Inflammatory macrophage (primary cell): ENCODE measurements at regions not wholly inside any gene's neighbourhood (a gene's known extent, or its start where the extent isn't known, plus 50 kb on each side); places are given as distances from the start of the nearest gene placed in this dataset.
"Not testable (repeated sequence)": the region's sequence is repeated elsewhere in the genome, so short reads cannot be mapped to it uniquely, and the experiment has no call there.

Source experiments
- DNase-seq, 2 donors: peaks; one replicate each; pipeline ENCODE4 v3.0.0-alpha.2; 2020 to 2022

DNA sequence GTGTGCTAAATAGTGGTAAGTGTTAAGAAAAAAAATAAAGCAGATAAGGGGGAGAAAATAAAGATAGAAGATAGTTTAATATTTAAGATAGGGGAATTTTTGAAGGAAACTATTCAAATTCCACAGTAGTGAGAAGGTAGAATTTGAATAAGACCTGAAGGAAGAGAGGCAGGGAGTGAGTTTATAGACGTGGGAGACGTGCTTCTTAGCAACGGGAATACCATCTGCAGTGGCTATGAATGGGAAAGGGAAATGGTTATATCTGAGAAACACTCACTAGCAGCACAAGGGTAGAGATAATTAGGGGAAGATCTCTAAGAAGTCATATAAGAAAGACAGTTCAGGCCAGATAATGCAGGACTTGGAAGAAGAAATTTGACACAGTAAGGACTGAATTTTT, 854.5 kb upstream of the EPHA5 start:
- no peak for DNase-seq

DNA sequence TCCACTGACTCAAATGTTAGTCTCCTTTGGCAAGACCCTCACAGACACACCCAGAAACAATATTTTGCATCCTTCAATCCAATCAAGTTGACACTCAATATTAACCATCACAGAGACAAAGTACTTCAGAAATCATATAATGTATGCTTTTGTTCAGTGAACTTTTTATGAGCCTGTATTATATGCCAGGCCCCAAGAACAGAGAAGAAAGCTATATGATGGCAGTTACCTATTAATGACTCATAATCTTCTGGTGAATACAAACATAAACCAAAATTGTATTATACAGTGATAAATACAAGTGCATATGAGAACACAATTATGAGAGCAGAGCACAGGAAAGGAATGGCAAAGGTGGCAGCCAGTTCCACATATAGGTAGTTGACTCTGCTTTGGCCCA, 852.0 kb upstream of the EPHA5 start:
- no peak for DNase-seq

DNA sequence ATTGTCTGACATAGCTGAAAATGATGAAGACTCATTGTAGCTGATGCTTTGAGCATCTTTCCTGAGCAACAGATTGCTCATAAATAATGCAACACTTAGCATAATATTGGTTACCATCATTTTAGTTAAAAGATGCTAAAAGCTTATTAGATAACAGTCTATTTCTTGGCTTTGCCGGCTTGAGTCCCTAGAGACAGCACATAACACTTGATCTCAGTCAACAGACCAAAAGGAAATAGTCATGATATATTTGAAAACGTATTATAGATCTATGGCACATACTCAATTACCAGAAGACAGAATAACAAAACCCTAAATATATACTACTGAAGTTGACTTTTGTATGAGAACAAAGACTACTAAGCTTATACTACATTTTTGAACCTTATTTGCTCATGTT, 846.7 kb upstream of the EPHA5 start:
- DNase-seq, result no peak

DNA sequence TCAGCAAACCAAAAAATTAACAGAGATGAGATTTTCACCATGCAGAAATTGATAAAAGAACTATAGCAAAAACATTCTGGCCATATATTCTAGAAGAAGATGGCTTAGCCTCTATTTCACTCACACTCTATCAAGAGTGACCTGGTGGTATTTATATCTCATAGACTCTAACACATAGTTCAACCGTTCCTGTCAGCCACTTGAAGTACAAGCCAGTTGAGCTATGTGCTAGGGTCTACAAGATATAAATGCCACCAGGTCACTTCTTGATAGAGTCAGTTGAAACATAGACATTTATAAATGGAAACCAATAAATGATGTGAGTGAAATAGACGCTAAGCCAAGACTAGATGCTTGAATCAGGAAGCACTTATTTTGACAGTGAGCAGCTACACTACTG, 836.7 kb upstream of the EPHA5 start:
- no peak for DNase-seq

GRCh38 chr4:66501997-66502396, 831.7 kb upstream of the EPHA5 start:
- DNase-seq, result no peak

- DNase-seq, result no peak
These were observed 820.4 kb upstream of the EPHA5 start for GRCh38 chr4:66490729-66491128.

DNA sequence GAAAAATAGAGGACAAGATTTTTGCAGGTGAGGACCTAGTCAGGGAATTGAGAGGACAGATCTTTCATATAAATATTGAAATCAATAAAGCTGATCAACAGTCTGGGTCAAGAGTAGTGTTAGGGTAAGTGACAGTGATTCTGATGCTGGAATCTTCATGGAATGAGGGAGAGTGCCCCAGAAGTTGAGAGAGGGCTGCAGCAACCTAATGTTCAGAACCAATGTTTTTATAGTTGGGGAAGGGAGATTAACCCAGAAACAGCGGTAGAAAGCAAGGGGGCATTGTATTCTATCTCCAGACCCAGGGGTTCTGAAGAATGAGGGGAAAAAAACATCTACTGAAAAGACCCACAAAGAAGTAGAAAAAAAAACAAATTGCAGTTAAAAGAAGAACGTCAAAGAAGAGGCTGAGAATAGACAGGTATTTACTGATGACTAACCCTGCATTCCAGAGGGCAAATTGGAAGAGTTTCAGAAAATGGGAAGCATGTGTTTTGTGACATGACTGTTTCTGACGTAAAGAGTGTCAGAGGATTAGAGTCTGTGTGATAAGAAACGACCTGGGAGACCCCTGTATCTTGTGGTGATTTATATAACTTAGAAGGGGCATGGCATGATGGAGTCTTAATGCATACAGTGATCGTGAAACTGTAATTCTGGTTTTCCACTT, 819.6 kb upstream of the EPHA5 start:
- no peak for DNase-seq

DNA sequence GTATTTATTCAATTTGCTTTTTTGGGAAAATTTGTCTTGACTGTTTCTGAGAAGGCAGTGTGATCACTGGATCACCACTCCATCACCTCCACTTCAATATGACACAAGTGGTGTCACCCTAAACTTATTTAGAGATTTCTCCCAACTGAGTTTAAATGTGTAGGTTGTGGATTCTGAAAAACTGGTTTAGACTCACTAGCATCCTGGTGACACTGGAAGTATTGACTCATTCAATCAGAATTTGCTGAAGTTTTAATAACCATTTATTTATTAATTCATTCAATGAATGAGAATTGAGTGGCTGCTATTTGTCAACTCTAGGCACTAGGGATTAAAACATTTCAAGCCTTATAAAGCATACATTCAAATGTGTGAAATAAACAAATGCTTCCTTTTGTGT, 819.1 kb upstream of the EPHA5 start:
- no peak for DNase-seq

DNA sequence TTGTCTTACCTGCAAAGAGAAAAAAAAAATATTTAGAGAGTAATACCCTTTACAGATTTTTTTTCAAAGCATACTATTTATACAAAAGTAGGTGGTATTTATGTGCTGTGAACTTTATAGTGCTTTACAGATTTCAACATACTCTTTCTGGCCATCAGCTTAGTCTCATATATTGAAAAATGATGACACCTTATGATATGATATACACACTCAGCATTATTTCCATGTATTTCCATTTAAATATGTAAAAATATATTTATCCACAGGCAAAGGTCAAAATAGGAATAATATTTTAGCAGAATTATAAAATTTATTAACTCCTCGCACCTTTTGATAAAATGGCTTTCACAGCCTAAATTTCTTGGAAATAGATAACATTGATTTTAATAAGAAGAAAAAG, 815.8 kb upstream of the EPHA5 start:
- no peak for DNase-seq

- DNase-seq, result no peak
These were observed 811.9 kb upstream of the EPHA5 start for GRCh38 chr4:66482186-66482585.

- no peak for DNase-seq
These were observed 805.3 kb upstream of the EPHA5 start for GRCh38 chr4:66475596-66475995.

GRCh38 chr4:66465111-66465510, 794.8 kb upstream of the EPHA5 start:
- no peak for DNase-seq

DNA sequence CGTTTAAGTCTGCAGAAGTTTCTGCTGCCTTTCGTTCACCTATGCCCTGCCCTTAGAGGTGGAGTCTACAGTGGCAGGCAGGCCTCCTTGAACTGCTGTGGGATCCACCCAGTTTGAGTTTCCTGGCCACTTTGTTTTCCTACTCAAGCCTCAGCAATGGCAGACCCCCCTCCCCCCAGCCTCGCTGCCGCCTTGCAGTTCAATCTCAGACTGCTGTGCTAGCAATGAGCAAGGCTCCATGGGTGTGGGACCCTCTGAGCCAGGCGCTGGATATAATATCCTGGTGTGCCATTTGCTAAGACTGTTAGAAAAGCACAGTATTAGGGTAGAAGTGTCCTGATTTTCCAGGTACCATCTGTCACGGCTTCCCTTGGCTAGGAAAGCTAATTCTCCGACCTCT, 792.6 kb upstream of the EPHA5 start:
- not testable (repeated sequence) for DNase-seq

DNA sequence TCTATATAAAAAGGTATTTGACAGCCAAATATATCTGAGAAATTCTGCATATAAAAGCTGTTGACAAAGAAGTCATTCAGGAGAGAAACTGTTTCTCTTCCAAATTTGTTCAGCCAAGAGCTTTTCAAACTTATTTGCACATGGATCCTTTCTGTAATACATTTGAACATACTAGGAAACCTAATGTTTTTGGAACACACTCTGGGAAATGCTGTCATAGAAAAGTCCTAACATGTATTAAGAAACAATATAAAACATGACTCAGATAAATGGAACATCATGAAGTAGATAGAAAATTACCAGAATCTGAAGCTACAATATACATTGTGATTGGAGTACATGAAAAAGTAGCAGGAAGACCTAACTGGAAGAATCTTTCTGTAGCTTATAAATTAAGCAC, 781.5 kb upstream of the EPHA5 start:
- no peak for DNase-seq

DNA sequence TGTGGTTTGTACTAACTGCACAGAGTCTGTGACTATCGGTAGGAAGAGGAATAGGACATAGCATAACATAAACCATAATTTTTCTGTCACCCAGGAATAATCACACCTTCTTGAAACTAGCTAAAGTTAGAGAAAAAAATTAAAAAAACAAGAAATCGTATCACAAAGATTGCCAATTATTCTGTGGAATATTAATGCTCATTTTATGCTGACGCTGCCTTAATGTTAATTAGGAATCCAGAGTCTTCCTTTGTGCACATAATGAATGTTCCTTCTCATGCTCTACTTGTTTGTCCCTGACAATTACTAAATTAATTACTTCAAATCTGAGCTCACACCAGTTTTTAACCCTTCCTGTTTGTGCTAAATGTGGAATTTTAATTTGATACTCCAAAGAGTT, 772.7 kb upstream of the EPHA5 start:
- DNase-seq, result no peak

- DNase-seq, result no peak
These were observed 769.2 kb upstream of the EPHA5 start for GRCh38 chr4:66439508-66439907.

- no peak for DNase-seq
These were observed 763.4 kb upstream of the EPHA5 start for GRCh38 chr4:66433706-66434105.

DNA sequence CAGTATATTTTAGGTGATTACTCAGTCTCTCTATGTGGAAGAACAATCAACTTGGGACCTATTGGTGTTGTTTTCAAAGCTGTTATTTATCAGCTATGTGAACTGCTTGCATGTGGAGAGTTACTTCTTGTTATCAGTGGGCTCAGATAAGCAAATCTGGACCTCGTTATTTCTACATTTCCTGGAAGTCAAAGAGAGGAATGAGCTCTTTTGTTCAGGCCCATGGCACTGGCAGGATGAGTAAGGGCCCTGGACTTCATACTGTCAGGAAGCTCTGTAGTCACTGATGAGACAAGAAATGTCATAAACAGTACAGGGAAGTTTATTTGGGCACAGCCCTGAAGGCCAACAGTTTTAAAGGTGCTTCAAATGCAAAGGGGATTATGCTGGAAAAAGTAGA, 760.6 kb upstream of the EPHA5 start:
- DNase-seq, result no peak

DNA sequence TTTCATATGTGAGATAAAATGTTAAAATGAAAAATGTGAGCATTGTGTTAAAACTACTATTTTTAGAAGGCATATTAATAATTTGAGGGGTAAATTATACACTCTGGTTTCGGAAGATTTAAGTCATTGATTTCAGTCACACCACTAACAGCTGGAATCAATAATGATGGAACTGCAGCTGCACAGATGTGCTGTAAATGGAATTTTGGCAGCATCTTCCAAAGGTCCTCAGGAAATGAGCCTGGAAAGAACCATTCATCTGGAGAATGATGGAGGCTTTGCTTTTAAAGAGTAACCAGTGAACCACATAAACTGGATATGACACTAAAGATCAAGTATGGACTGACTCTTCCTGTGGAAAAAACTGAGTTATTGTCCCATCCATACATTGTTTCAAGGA, 759.0 kb upstream of the EPHA5 start:
- no peak for DNase-seq

- DNase-seq, result no peak
These were observed 746.1 kb upstream of the EPHA5 start for GRCh38 chr4:66416425-66416824.

- no peak for DNase-seq
These were observed 733.9 kb upstream of the EPHA5 start for GRCh38 chr4:66404141-66404540.

GRCh38 chr4:66376921-66377320, 706.6 kb upstream of the EPHA5 start:
- DNase-seq, result no peak

GRCh38 chr4:66376396-66376795, 706.1 kb upstream of the EPHA5 start:
- DNase-seq, result no peak

- DNase-seq, result no peak
These were observed 703.0 kb upstream of the EPHA5 start for GRCh38 chr4:66373268-66373667.

GRCh38 chr4:66372706-66373105, 702.4 kb upstream of the EPHA5 start:
- no peak for DNase-seq
